ENCODE measurements at regions not wholly inside any gene's neighbourhood (a gene's known extent, or its start where the extent isn't known, plus 50 kb on each side); places are given as distances from the start of the nearest gene placed in this dataset.

GRCh38 chr1:199007423-199007822, 368.6 kb downstream of the PTPRC start:
- ChIA-PET CTCF (no interaction called here), POLR2A (ENCODE audit: low non-redundant PET) (no interaction called here)
- no peak for DNase-seq (ENCODE audit: low spot score)
- TF ChIP-seq CTCF (conservative IDR thresholded peaks at IDR 0.05; ENCODE audit: low read depth) = no peak
- no peak overlapping the region for H3K27ac ChIP-seq

DNA sequence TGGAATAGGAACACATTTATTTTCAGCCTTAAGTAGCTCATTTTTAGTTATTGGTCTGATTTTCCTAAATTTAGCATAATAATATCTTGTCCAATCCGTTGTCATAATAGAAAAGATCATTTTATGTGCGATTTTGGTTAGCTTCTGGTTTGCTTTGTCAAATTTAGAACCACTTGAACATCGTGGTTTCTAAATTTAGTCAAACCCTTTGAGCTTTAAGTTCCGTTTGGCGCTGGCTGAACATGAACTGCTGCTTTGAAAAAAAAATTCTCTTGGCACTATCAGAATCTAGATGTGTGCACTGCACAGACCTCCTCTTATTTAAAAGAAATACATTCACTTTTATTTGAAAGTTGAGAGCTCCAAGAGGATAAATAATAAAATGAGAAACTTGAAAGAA, 370.6 kb downstream of the PTPRC start:
- DNase-seq (ENCODE audit: low spot score) = no peak
- H3K27ac ChIP-seq = no peak overlapping the region
- ChIA-PET POLR2A (ENCODE audit: low non-redundant PET) (no interaction called here), CTCF (interaction anchor here (0.6 to 1.2 kb wide), 4 partner anchors 34 to 1130 kb away, joined by 3 read pairs; no protein-coding TSS in a partner anchor)
- TF ChIP-seq CTCF (conservative IDR thresholded peaks at IDR 0.05; ENCODE audit: low read depth) = no peak

DNA sequence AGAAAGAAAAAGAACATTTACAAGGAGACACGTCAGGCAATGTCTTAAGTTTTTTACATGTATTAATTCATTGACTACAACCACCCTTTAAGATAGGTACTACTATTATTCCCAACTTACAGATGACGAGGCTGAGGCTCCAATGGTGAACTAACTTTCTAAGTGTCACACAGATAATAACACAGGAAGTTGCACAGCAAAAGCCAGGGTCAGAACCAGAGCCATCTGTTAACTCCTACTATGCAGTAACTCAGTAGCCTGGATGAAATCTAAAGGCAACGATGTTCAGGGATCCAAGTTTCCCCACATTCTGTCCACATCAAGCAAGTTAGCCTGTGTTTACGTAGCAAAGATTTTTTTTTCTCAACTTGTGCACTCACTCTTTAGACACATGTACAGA, 371.7 kb downstream of the PTPRC start:
- TF ChIP-seq CTCF (conservative IDR thresholded peaks at IDR 0.05; ENCODE audit: low read depth) = no peak
- no peak for DNase-seq (ENCODE audit: low spot score)
- CTCF ChIA-PET = interaction anchor here (0.6 kb wide), 2 partner anchors 12 to 1030 kb away, joined by 3 to 4 read pairs; no protein-coding TSS in a partner anchor
- no peak overlapping the region for H3K27ac ChIP-seq
- POLR2A ChIA-PET (ENCODE audit: low non-redundant PET) = interaction anchor here (0.6 kb wide), 1 partner anchor 302 kb away, joined by 4 read pairs; no protein-coding TSS in a partner anchor

DNA sequence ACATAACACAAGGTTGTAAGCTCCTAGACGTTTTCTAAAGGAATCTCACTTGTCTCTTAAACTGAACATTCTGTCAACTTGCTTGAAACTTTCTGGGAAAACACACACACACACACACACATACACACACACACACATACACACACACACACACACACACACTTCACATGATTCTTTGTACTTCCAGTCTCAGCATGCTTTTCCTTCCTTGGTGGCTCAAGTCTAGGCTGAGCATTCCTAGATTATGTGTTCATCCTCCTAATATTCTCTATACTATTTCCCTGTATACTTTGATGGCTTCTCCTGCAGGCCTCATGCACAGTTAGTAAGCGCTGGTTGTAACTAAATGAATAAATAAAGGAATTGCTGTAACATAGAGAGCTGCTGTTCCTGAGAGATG, 372.1 kb downstream of the PTPRC start:
- POLR2A ChIA-PET (ENCODE audit: low non-redundant PET) = interaction anchor here (0.6 kb wide), 1 partner anchor 302 kb away, joined by 4 read pairs; no protein-coding TSS in a partner anchor
- H3K27ac ChIP-seq = no peak overlapping the region
- DNase-seq (ENCODE audit: low spot score) = no peak
- no peak for TF ChIP-seq CTCF (conservative IDR thresholded peaks at IDR 0.05; ENCODE audit: low read depth)
- CTCF ChIA-PET = interaction anchor here (0.6 kb wide), 3 partner anchors 13 to 1030 kb away, joined by 3 to 4 read pairs (median 3); no protein-coding TSS in a partner anchor

DNA sequence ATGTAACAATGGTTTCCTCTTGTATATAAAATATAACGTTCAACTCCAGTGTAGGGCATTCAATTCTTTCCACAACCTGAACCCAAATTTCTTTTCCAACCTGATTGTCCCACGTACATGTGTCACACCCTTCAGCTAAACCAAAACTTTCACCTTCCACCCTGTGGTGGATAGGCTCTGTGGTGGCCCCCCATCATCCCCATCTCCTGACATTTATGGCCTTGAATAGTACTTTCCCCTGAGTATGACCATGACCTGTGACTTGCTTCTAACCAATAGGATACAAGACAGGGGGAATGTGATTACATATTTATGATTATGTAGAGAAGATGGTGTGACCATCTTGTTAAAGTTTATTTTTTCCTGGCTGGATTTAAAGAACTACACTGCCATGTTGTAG, 377.0 kb downstream of the PTPRC start:
- H3K27ac ChIP-seq = no peak overlapping the region
- CTCF ChIA-PET = no interaction called here
- DNase-seq (ENCODE audit: low spot score) = no peak
- POLR2A ChIA-PET (ENCODE audit: low non-redundant PET) = no interaction called here
- TF ChIP-seq CTCF (conservative IDR thresholded peaks at IDR 0.05; ENCODE audit: low read depth) = no peak

DNA sequence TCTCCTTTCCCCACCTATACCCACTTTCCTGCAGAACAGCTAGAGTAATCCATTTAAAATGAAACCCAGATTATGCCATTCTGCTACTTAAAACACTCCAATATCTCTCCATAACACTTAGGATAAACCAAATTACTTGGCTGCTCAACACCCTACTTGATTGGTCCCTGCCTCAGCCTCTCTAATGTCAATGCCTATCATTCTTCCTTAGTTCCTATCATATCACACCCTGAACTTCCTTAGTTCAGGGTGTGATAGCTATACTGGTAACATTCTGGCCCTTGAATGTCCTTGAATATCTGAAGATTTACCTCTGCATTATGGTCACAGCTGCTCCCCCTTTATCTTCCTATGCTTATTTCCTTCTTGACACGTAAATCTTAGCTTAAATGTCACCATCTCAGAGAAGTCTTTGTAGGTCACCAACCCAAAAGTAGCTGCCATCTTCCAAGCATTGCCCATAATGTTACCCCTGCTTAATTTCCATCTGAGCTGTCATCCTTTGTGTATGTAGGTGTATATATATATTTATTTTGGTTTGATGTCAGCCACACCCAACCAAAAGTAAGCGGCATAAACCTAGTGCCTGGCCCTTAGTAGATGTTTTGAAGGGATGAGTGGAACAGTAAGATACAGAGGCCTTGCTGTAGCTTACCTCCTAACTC, 379.8 kb downstream of the PTPRC start:
- ChIA-PET CTCF (interaction anchor here (0.5 kb wide), 1 partner anchor 483 kb away, joined by 6 read pairs; no protein-coding TSS in a partner anchor), POLR2A (ENCODE audit: low non-redundant PET) (no interaction called here)
- no peak for TF ChIP-seq CTCF (conservative IDR thresholded peaks at IDR 0.05; ENCODE audit: low read depth)
- DNase-seq (ENCODE audit: low spot score) = no peak
- H3K27ac ChIP-seq = no peak overlapping the region
